Kidney (tissue), 13 donors: ENCODE measurements at regions not wholly inside any gene's neighbourhood (a gene's known extent, or its start where the extent isn't known, plus 50 kb on each side); places are given as distances from the start of the nearest gene placed in this dataset.

Experiments
- DNase-seq, 5 donors: peaks; one replicate each; pipeline ENCODE4 v3.0.0-alpha.2; 2013 to 2020
- FAIRE-seq: peaks from 2 replicates; lab custom pipeline; 2012; peaks lifted over from hg19 to GRCh38; lab: Jason Lieb, UNC
- H3K27ac ChIP-seq, 2 donors: one replicate each; pipeline ENCODE4 v1.7.0; 2013; ENCODE audit warnings: low read depth in 2 of 2, low read length in 2 of 2, inconsistent platforms in 1 of 2
- H3K27me3 ChIP-seq: one replicate; pipeline ENCODE4 v1.7.1; 2013; ENCODE audit warnings: low read length, inconsistent platforms; ENCODE audit not compliant: control insufficient read depth, insufficient read depth
- H3K36me3 ChIP-seq, 3 donors: one replicate each; pipeline versions ENCODE4 v1.7.0 to v1.7.1; 2013; ENCODE audit warnings: low read length in 3 of 3, control low read depth in 1 of 3, inconsistent platforms in 1 of 3; ENCODE audit not compliant: insufficient read depth in 3 of 3, control insufficient read depth in 2 of 3
- H3K4me1 ChIP-seq, 3 donors: one replicate each; pipeline versions ENCODE4 v1.7.0 to v1.7.1; 2013; ENCODE audit warnings: low read length in 3 of 3, inconsistent platforms in 1 of 3, low read depth in 1 of 3; ENCODE audit not compliant: control insufficient read depth in 2 of 3, insufficient read depth in 2 of 3
- H3K4me3 ChIP-seq, 3 donors: one replicate each; pipeline versions ENCODE4 v1.7.0 to v1.8.1; 2013; ENCODE audit warnings: low read length in 3 of 3, control low read depth in 1 of 3, inconsistent platforms in 1 of 3
- H3K9ac ChIP-seq, 3 donors: one replicate each; pipeline versions ENCODE4 v1.7.0 to v1.7.1; 2013; ENCODE audit warnings: low read length in 3 of 3, control low read depth in 1 of 3, inconsistent platforms in 1 of 3
- H3K9me3 ChIP-seq, 3 donors: one replicate each; pipeline versions ENCODE4 v1.7.0 to v1.7.1; 2013; ENCODE audit warnings: low read length in 3 of 3, control low read depth in 1 of 3, inconsistent platforms in 1 of 3; ENCODE audit not compliant: control insufficient read depth in 2 of 3, insufficient read depth in 1 of 3
- intact Hi-C: fragments of 100-400 bp; cut with DNase I; formaldehyde crosslinking; loops from one replicate; pipeline ENCODE4 v1.11.1; 2022
- TF ChIP-seq, protein P1 (sequence below): IDR thresholded peaks from 3 replicates; pipeline ENCODE4 v1.5.1; 2012; ENCODE audit warnings: mild to moderate bottlenecking, moderate library complexity, borderline replicate concordance; ENCODE audit not compliant: insufficient read depth; ENCODE audit errors: extremely low read depth
- donor health status: control.
- donor health status: control.
- donor health status: control.
- donor health status: control.
- donor health status: control.
- donor health status: DM: yes; HTN: yes; CAD: no.
- donor health status: Normal renal cell carcinoma (clear cell type).

DNA sequence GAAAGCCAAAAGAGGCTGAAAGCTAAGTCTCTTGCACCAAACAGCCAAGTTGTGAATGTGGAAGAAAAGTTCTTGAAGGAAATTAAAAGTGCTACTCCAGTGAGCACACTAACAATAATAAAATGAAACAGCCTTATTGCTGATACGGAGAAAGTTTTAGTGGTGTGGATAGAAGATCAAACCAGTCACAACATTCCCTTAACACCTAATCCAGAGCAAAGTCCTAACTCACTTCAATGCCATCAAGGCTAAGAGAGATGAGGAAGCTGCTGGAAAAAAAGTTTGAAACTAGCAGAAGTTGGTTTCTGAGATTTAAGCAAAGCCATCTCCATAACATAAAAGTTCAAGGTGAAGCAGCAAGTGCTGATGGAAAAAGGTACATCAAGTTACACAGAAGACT, 288.8 kb upstream of the RARB start:
- FAIRE-seq: no peak
- no peak overlapping the region for H3K4me3 ChIP-seq
- no peaks in the 10 kb centered on the region for H3K4me1 ChIP-seq
- no peak overlapping the region for H3K27ac ChIP-seq
- no peaks in the 10 kb centered on the region for H3K27me3 ChIP-seq
- H3K9ac ChIP-seq: no peak overlapping the region
- H3K9me3 ChIP-seq: no peaks in the 10 kb centered on the region
- H3K36me3 ChIP-seq: no peaks in the 10 kb centered on the region
- no peak for DNase-seq
- TF ChIP-seq, protein P1, sequence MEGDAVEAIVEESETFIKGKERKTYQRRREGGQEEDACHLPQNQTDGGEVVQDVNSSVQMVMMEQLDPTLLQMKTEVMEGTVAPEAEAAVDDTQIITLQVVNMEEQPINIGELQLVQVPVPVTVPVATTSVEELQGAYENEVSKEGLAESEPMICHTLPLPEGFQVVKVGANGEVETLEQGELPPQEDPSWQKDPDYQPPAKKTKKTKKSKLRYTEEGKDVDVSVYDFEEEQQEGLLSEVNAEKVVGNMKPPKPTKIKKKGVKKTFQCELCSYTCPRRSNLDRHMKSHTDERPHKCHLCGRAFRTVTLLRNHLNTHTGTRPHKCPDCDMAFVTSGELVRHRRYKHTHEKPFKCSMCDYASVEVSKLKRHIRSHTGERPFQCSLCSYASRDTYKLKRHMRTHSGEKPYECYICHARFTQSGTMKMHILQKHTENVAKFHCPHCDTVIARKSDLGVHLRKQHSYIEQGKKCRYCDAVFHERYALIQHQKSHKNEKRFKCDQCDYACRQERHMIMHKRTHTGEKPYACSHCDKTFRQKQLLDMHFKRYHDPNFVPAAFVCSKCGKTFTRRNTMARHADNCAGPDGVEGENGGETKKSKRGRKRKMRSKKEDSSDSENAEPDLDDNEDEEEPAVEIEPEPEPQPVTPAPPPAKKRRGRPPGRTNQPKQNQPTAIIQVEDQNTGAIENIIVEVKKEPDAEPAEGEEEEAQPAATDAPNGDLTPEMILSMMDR: no peak
- intact Hi-C loops: no loop called here

DNA sequence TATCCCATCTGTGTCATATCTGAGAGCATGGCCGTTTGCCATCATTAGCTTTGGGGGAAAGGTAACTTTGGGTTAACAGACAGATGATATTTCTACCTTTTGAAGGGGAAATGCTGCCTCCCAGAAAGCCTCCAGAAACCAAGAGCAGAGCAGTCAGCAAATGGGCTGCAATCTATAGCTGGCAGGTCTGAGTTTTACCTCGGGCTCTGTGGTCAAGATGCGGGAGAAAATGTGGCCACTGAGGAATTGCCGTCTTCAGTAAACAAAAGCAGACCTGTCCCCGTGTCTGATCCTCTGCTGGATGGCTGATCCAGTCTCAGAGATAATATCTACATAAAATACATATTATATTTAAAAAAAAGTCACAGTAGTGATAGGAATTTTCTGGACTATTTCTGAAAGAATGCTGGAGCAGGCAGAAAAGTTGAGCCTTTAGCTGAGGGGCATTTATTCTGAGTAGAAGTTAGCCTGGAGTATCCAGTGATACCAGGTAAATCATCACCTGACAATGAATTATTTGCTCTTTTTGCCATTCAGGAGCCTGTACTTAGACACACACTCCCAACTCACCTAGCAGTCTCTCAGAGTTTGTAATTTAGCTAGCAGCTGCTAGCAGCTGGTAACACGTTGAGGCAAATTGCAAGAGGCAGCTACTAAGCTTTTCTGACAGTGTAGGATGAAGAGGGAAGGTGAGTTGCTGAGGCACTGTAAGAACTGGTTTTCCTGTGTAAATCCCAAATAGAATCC, 285.3 kb upstream of the RARB start:
- no peaks in the 10 kb centered on the region for H3K4me1 ChIP-seq
- no peaks in the 10 kb centered on the region for H3K27me3 ChIP-seq
- DNase-seq (no peak), FAIRE-seq (no peak)
- no peak overlapping the region for H3K9ac ChIP-seq
- intact Hi-C loops: no loop called here
- no peaks in the 10 kb centered on the region for H3K9me3 ChIP-seq
- no peak overlapping the region for H3K27ac ChIP-seq
- no peak overlapping the region for H3K4me3 ChIP-seq
- H3K36me3 ChIP-seq: no peaks in the 10 kb centered on the region
- TF ChIP-seq, protein P1: no peak

- intact Hi-C loops: no loop called here
- no peaks in the 10 kb centered on the region for H3K9me3 ChIP-seq
- no peaks in the 10 kb centered on the region for H3K4me1 ChIP-seq
- TF ChIP-seq, protein P1: no peak
- H3K27ac ChIP-seq: no peak overlapping the region
- H3K4me3 ChIP-seq: no peak overlapping the region
- FAIRE-seq (no peak), DNase-seq (no peak)
- no peaks in the 10 kb centered on the region for H3K27me3 ChIP-seq
- H3K36me3 ChIP-seq: no peaks in the 10 kb centered on the region
- H3K9ac ChIP-seq: no peak overlapping the region
These were observed 284.6 kb upstream of the RARB start for GRCh38 chr3:25143356-25144025.
